ENCODE measurements at regions not wholly inside any gene's neighbourhood (a gene's known extent, or its start where the extent isn't known, plus 50 kb on each side); places are given as distances from the start of the nearest gene placed in this dataset.
"Not testable (repeated sequence)": the region's sequence is repeated elsewhere in the genome, so short reads cannot be mapped to it uniquely, and the experiment has no call there.

- DNase-seq (ENCODE audit: low read depth) = not testable (repeated sequence)
Observed at GRCh38 chr15:92804610-92804936, 95.6 kb upstream of the CHD2 start.

- no peak for DNase-seq (ENCODE audit: low read depth)
Observed at GRCh38 chr15:92805080-92805690, 94.9 kb upstream of the CHD2 start.

- DNase-seq (ENCODE audit: low read depth) = not testable (repeated sequence)
Observed at GRCh38 chr15:92806171-92806570, 94.0 kb upstream of the CHD2 start.

- no peak for DNase-seq (ENCODE audit: low read depth)
Observed at GRCh38 chr15:92806763-92807162, 93.4 kb upstream of the CHD2 start.

GRCh38 chr15:92807971-92808571 is 92.1 kb upstream of the CHD2 start:
- DNase-seq (ENCODE audit: low read depth) = no peak

GRCh38 chr15:92808598-92809063 is 91.5 kb upstream of the CHD2 start:
- no peak for DNase-seq (ENCODE audit: low read depth)

GRCh38 chr15:92809064-92809879 is 90.9 kb upstream of the CHD2 start:
- DNase-seq (ENCODE audit: low read depth) = peak; percentile 99

GRCh38 chr15:92809880-92810361 is 90.2 kb upstream of the CHD2 start:
- DNase-seq (ENCODE audit: low read depth) = no peak

GRCh38 chr15:92810418-92811138 is 89.5 kb upstream of the CHD2 start:
- DNase-seq (ENCODE audit: low read depth) = no peak

- DNase-seq (ENCODE audit: low read depth) = no peak
Observed at GRCh38 chr15:92811148-92811913, 88.8 kb upstream of the CHD2 start.

GRCh38 chr15:92812271-92812670 is 87.9 kb upstream of the CHD2 start:
- no peak for DNase-seq (ENCODE audit: low read depth)

- DNase-seq (ENCODE audit: low read depth) = no peak
Observed at GRCh38 chr15:92813485-92813884, 86.6 kb upstream of the CHD2 start.

- DNase-seq (ENCODE audit: low read depth) = no peak
Observed at GRCh38 chr15:92817339-92817886, 82.7 kb upstream of the CHD2 start.

GRCh38 chr15:92818651-92819277 is 81.4 kb upstream of the CHD2 start:
- no peak for DNase-seq (ENCODE audit: low read depth)

GRCh38 chr15:92819278-92820235 is 80.6 kb upstream of the CHD2 start:
- no peak for DNase-seq (ENCODE audit: low read depth)

- DNase-seq (ENCODE audit: low read depth) = peak; percentile 79
Observed at GRCh38 chr15:92820236-92821021, 79.7 kb upstream of the CHD2 start.

GRCh38 chr15:92821491-92822116 is 78.5 kb upstream of the CHD2 start:
- no peak for DNase-seq (ENCODE audit: low read depth)
